NCI-H187 treated with DMSO at 0.1 percent for 48 hours (cell line): ENCODE measurements at regions not wholly inside any gene's neighbourhood (a gene's known extent, or its start where the extent isn't known, plus 50 kb on each side); places are given as distances from the start of the nearest gene placed in this dataset.
A peak's percentile ranks its signal among the peaks of the same experiment; 100 is the strongest.

Experiments used
- DNase-seq: peaks from one replicate; lab custom pipeline; 2025; lab: John Stamatoyannopoulos, UW

GRCh38 chr14:98758440-98758839, 513.6 kb downstream of the BCL11B start:
- DNase-seq, result no peak

GRCh38 chr14:98761993-98762392, 510.0 kb downstream of the BCL11B start:
- no peak for DNase-seq

GRCh38 chr14:98766818-98767217, 505.2 kb downstream of the BCL11B start:
- DNase-seq, result no peak

DNA sequence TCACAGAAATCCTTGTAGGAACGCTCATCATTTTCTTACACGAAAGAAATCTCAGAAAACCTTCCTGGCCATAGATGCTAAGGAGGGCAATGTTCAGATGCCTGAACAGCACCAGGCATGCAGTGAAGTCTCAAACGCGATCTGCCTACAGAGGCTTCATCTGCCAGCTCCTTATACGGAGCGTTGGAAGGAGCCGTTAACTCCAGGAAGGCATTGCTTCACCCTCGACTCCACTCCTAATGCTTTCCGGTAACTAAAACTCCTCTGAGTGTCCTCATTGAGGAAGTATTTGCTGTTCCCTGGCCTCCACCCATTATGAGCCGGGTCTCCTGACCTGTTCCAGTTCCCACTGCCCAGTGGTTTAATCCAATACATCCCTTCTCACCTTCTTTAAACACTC, 502.7 kb downstream of the BCL11B start:
- no peak for DNase-seq

DNA sequence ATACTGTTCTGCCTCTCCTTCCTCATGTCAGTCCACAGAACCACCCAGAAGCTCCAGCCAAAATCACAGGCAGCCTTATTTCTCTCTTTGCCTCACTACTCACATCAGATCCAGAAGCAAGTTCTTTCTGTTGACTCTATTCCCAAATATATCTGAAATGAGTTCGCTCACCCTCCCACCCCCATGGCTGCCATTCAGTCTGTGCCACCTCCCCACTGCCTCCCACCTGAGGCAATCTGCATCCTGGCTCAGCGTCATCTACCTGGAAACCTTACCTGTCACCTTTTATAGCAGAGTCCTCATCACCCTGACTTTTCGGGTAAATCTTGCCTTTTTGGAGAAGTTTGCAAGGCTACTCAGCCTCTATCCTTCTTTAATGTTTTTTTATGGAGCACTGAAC, 501.8 kb downstream of the BCL11B start:
- no peak for DNase-seq

GRCh38 chr14:98773814-98774213, 498.2 kb downstream of the BCL11B start:
- DNase-seq, result no peak

- DNase-seq, result no peak
These were observed 496.1 kb downstream of the BCL11B start for GRCh38 chr14:98775892-98776291.

DNA sequence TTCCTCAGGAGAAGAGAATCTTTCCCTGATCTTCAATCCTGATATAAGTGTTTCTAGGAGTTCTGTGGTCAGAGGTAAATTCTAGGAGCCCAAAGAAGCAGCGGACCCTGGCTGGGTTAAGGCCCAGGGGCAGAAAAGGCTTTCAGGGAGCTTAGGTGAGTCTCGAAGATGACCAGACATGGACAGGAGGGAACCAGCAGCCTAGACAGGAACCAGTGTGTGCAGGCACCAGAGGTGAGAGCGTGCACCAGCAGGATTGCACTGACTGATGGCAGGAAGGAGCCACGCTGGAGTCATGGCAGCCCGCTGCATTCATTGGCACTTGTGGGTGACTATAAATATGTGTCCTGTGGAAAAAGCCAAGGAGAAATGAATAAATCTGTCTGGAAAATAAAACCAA, 489.9 kb downstream of the BCL11B start:
- DNase-seq, result no peak

GRCh38 chr14:98785578-98785977, 486.4 kb downstream of the BCL11B start:
- DNase-seq, result no peak

- DNase-seq, result peak; percentile 25
These were observed 485.5 kb downstream of the BCL11B start for GRCh38 chr14:98786456-98786855.

DNA sequence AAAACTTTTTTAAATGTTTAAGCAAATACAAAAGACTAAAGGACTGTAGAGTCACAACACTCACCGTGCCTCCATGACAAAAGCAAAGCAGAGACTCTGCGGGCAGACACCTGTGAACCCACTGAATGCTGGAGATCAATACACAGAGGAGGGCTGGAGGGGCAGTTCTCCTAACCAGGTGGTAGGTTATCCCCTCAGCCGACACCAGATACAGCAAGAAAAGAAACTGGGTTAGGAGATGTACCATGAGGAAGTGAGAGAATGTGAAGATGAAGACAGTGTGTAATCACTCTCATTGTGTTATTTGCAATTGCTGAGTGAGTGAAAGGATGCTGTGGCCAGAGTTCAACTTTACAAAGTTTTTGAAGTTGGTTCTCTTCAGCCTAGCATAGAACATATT, 480.3 kb downstream of the BCL11B start:
- no peak for DNase-seq

GRCh38 chr14:98792171-98792570, 479.8 kb downstream of the BCL11B start:
- DNase-seq, result no peak

DNA sequence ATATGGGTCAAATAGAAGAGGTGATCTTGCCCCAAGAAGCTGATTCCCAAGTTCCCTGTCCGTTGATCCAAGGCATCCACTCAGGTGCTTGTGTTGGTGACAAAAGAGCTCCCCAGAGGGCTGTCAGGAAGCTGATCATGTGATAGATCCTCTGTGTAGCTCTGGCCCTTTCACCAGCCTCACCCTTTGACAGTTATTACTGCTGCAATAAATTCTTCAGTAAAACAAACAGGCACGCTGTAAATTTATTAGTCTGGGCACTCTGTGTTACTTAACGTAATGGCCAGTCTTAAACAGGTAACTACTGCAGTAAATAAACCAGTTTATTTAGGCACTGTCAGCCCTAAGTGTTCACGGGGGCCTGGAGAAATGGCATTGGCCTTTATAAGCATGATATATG, 473.9 kb downstream of the BCL11B start:
- peak; percentile 86 for DNase-seq

DNA sequence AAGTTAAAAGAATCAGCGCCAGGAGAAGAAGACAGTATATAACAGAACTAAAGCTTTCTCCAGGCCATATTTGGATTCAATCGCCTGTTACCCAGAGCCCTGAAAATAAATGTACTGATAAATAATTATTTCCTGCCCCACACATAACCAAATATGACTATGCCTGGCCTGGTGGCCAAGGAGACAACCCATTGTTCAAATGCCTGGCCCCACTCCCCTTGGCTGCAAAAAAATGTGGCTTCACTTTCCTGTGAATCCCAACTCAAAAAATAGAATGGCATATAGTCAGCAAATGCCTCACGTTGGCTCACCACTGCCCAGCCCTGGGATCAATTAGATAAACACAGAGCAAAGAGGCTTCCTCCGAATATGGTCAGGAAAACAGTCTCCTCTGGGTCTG, 472.1 kb downstream of the BCL11B start:
- DNase-seq, result no peak

DNA sequence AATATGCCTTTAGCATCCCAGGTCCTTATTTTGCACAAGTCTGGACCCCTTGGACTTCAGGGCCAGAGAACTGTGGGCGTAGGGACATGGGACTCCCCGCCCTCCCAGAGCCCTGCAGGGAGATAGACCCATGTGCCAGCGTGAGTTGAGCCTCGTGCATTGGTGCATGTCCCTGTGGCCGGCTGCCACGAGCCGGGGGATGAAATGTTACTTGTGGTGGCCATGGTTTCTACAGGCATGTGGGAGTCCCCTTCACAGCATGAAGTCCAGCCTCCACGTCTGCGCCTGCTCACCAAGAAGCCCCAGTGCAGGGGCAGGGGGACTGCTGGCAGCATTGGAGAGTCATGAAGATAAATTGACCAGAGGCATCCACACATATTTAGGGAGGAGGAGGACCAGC, 470.0 kb downstream of the BCL11B start:
- DNase-seq, result no peak

DNA sequence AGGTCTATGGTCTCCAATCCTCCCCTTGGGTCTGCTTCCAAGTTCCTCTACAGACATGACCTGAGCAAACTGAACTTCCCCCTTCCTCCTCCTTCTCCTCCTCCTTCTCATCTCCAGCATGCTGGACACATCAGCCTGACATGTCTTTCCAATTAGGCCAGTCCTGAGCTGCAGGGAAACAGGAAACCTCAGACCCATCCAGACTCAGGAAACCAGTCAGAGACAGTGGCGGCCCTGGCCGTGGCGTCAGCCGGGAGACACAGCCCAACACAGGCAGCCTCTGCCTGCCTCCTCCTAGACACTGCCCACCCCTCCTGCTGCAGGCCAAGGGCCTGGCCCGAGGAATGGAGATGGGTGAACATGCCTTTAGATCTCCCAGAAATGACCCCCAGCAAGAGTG, 468.8 kb downstream of the BCL11B start:
- no peak for DNase-seq

- DNase-seq, result no peak
These were observed 463.2 kb downstream of the BCL11B start for GRCh38 chr14:98808494-98809407.

DNA sequence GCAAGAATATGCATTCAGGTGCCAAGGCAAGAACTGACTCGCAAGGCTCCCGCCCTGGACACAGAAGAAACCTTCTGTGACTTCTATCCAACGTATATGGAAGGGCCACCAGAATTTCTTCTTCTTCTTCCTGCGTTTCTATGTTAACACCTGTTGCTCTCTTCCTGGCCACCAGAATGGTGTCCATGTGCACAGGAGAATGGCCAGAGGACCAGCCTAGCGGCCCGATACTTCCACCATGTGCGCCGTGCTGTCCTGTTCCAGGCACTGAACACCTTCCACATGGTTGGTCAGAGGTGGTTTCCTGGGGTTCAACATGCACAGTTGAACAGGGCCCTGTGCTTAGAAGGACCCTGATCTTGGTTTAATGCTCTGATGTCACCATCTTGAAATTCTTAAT, 455.8 kb downstream of the BCL11B start:
- DNase-seq, result no peak

- no peak for DNase-seq
These were observed 455.3 kb downstream of the BCL11B start for GRCh38 chr14:98816720-98817119.

DNA sequence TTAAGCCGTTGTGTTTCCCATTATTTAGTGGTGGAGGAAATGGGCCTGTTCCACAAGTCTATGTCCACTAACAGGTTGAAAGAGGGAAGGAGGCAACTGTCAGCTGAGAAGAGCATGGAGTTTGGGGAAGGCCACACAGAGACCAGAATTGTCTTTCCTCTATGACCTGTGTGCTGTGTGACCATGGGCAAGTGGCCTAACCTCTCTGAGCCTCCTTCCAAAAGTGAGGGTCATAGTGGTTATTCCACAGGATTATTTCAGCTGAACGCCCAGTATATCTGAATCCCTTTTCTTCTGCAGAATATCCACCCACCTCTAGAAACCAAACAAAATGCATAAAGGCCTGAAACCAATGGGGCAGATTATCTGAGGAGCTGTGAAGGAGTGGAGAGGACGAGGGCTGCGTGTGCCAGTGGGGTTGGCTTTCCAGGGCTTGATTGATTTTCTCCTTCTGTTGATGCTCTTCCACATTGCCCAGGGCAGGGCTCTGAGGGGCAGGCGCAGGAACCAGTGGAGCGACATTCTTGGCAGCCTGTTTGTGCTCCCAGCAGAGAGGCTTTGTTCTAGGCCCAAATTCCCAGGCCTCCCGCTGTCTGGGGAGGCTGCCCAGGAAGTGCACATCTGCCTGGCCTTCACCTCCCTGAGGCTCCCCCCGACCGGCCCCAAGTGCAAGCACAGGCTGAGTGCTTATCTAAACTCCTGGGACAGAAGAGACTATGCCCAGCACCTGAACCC, 452.7 kb downstream of the BCL11B start:
- no peak for DNase-seq

DNA sequence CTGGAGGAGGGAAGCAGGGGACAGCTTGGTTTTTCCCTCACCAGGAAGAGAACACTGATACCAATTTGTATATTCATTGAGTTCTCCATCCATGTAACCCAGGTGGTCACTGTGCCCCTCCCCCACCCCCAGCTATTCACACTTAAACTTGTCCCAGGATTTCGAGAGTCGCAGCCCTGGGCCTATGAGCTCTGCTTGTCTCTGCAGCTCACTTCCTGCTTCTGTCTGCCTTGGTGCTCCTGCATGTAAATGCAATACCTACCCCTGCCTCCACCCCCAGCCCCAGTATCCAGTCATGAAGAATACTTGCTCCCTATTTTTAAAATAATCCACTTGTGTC, 452.2 kb downstream of the BCL11B start:
- DNase-seq, result no peak

GRCh38 chr14:98822917-98823316, 449.1 kb downstream of the BCL11B start:
- DNase-seq, result no peak

DNA sequence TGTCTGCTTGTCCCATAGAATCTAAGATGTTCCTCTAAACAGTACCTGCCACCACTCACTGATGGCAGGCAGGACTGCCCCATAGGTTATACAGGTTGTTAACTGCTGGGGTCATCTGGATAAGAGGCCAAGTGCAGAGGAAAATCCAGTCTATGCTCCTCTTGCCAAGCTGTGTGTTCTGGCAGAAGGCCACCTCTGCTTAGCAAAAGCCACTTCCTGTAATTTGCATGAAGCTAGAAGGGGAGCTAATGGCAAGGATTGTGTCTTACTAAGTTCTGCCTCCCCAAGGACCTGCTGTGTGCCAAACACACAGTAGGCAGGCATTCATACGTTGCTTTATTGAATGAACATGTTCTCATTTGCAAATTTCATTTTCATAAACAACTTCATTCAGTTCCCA, 445.4 kb downstream of the BCL11B start:
- no peak for DNase-seq

- no peak for DNase-seq
These were observed 437.9 kb downstream of the BCL11B start for GRCh38 chr14:98834119-98834518.
